Spleen (tissue), 7 donors: ENCODE measurements at regions not wholly inside any gene's neighbourhood (a gene's known extent, or its start where the extent isn't known, plus 50 kb on each side); places are given as distances from the start of the nearest gene placed in this dataset.

Experiments
- CTCF ChIP-seq, 11 experiments: fragments of 200-600 bp in 7 of 11; fragments of 450-650 bp in 4 of 11; sonication (generic) in 4 of 11; IDR thresholded peaks in 8 of 11; conservative IDR thresholded peaks in 3 of 11; 1 replicate in 7 of 11; 2 replicates in 4 of 11; pipeline versions ENCODE4 v1.4.0 to v1.8.0; 2016 to 2021; ENCODE audit warnings: antibody characterized with exemption in 11 of 11, inconsistent platforms in 4 of 11, mild to moderate bottlenecking in 1 of 11
- POLR2AphosphoS5 ChIP-seq, 3 donors: sonication (generic); formaldehyde crosslinking; IDR thresholded peaks; one replicate each; pipeline ENCODE4 v1.5.1; 2017; ENCODE audit warnings: antibody characterized with exemption in 3 of 3
- donor health status: DM: no; HTN: no; CAD: no; lungs with moderate emphysema.
- donor health status: DM: no; HTN: no; CAD: no.
- donor health status: DM: no; HTN: no; CAD: no.

- TF ChIP-seq CTCF (IDR thresholded peaks at IDR 0.05 in 8 of 11, conservative IDR thresholded peaks at IDR 0.05 in 3 of 11) (no peak), POLR2AphosphoS5 (IDR thresholded peaks at IDR 0.05) (no peak)
These were observed 121.5 kb upstream of the PPP2R3B start for GRCh38 chrX:508163-508562.
